ENCODE measurements at regions not wholly inside any gene's neighbourhood (a gene's known extent, or its start where the extent isn't known, plus 50 kb on each side); places are given as distances from the start of the nearest gene placed in this dataset.
"Not testable (repeated sequence)": the region's sequence is repeated elsewhere in the genome, so short reads cannot be mapped to it uniquely, and the experiment has no call there.

DNA sequence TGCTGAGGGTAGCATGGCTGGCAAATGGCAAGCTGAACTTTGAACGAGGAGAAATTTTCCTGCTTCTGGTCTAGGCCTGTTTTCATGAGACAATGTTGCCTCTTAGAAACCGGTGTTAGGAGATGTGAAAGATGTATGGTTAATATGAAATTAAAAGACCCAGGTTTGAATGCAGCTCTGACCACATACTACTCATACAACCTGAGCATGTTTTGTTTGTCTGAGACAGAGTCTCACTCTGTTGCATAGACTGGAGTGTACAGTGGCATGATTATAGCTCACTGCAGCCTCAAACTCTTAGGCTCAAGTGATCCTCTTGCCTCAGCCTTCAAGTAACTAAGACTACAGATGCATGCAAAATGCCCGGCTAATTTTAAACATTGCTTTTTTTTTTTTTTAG is 193.4 kb upstream of the FZD8 start:
- Histone ChIP-seq H3K36me3 (ENCODE audit: control insufficient read depth in 2 of 2, insufficient read depth in 2 of 2, low read length in 1 of 2) (no peaks in the 10 kb centered on the region), H3K4me1 (ENCODE audit: control insufficient read depth in 2 of 2, insufficient read depth in 2 of 2, low read length in 1 of 2) (peaks cover 0 to 3% of the 10 kb centered on the region in 2 donors), H3K27ac (ENCODE audit: low read depth in 2 of 2, low read length in 1 of 2) (no peak overlapping the region), H3K27me3 (ENCODE audit: control insufficient read depth in 1 of 2, insufficient read depth in 2 of 2, low read length in 2 of 2) (no peaks in the 10 kb centered on the region), H3K4me3 (ENCODE audit: low read depth in 1 of 2, low read length in 2 of 2) (no peak overlapping the region), H3K9me3 (ENCODE audit: control insufficient read depth in 2 of 2, insufficient read depth in 1 of 2, low read depth in 1 of 2, low read length in 1 of 2) (no peaks in the 10 kb centered on the region)
- WGBS, 2 donors: 76 to 80% methylated on average over 3 of the region's 3 CpGs

- Histone ChIP-seq H3K27ac (ENCODE audit: low read depth in 2 of 2, low read length in 1 of 2) (no peak overlapping the region), H3K4me1 (ENCODE audit: control insufficient read depth in 2 of 2, insufficient read depth in 2 of 2, low read length in 1 of 2) (peaks cover 0 to 3% of the 10 kb centered on the region in 2 donors), H3K27me3 (ENCODE audit: control insufficient read depth in 1 of 2, insufficient read depth in 2 of 2, low read length in 2 of 2) (no peaks in the 10 kb centered on the region), H3K9me3 (ENCODE audit: control insufficient read depth in 2 of 2, insufficient read depth in 1 of 2, low read depth in 1 of 2, low read length in 1 of 2) (no peaks in the 10 kb centered on the region), H3K4me3 (ENCODE audit: low read depth in 1 of 2, low read length in 2 of 2) (no peak overlapping the region), H3K36me3 (ENCODE audit: control insufficient read depth in 2 of 2, insufficient read depth in 2 of 2, low read length in 1 of 2) (no peaks in the 10 kb centered on the region)
- WGBS, 2 donors: 60 to 86% methylated on average over 10 of the region's 10 CpGs
Observed at GRCh38 chr10:35834877-35835494, 192.9 kb upstream of the FZD8 start.

DNA sequence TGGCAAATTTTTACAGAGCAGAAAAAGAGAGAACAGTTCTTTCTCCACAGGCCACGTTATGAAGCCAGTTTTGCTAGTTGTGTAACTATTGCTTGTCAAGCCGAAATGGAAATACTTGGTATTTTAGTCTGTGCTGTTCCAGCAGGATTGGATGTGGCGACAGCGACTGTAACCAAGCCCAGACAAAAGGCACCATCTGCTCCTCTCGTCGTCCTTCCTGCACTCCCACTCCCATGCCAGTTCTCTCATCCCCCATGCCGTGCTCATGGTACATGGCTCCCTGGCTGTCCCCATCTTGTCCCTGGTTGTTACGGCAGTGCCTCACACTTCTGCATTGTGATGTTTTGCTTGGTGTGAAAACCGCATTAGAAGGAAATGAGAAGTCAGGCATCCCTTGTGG is 185.7 kb upstream of the FZD8 start:
- no peak overlapping the region for H3K27ac ChIP-seq (ENCODE audit: low read depth in 2 of 2, low read length in 1 of 2)
- no peak overlapping the region for H3K4me3 ChIP-seq (ENCODE audit: low read depth in 1 of 2, low read length in 2 of 2)
- no peaks in the 10 kb centered on the region for H3K4me1 ChIP-seq (ENCODE audit: control insufficient read depth in 2 of 2, insufficient read depth in 2 of 2, low read length in 1 of 2)
- WGBS, 2 donors: 84 to 89% methylated on average over 9 of the region's 9 CpGs
- H3K9me3 ChIP-seq (ENCODE audit: control insufficient read depth in 2 of 2, insufficient read depth in 1 of 2, low read depth in 1 of 2, low read length in 1 of 2): no peaks in the 10 kb centered on the region
- no peaks in the 10 kb centered on the region for H3K36me3 ChIP-seq (ENCODE audit: control insufficient read depth in 2 of 2, insufficient read depth in 2 of 2, low read length in 1 of 2)
- H3K27me3 ChIP-seq (ENCODE audit: control insufficient read depth in 1 of 2, insufficient read depth in 2 of 2, low read length in 2 of 2): no peaks in the 10 kb centered on the region

GRCh38 chr10:35824704-35825103 is 182.6 kb upstream of the FZD8 start:
- Histone ChIP-seq H3K4me3 (ENCODE audit: low read depth in 1 of 2, low read length in 2 of 2) (no peak overlapping the region), H3K4me1 (ENCODE audit: control insufficient read depth in 2 of 2, insufficient read depth in 2 of 2, low read length in 1 of 2) (no peaks in the 10 kb centered on the region), H3K36me3 (ENCODE audit: control insufficient read depth in 2 of 2, insufficient read depth in 2 of 2, low read length in 1 of 2) (no peaks in the 10 kb centered on the region), H3K27ac (ENCODE audit: low read depth in 2 of 2, low read length in 1 of 2) (no peak overlapping the region), H3K27me3 (ENCODE audit: control insufficient read depth in 1 of 2, insufficient read depth in 2 of 2, low read length in 2 of 2) (no peaks in the 10 kb centered on the region), H3K9me3 (ENCODE audit: control insufficient read depth in 2 of 2, insufficient read depth in 1 of 2, low read depth in 1 of 2, low read length in 1 of 2) (no peaks in the 10 kb centered on the region)
- WGBS, 2 donors: 60 to 79% methylated on average over 3 of the region's 3 CpGs

DNA sequence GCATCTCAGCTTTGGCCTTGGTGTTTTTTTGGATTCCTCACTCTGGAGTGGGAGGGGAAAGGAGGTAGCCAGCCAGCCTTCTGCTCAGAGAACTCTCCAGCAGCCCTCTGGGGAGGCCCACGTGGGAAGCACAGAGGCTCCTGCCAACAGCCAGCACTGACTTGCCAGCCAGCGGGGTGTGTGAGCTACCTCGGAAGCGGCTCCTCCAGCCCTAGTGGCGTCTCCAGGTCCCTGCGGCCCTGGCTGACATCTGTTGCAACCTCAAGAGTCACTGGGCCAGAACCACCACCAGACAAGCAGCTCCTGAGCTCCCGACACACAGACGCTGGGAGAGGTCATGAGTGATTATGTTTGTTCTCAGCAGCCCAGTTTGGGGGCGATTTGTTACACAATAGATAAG is 180.2 kb upstream of the FZD8 start:
- WGBS, 2 donors: 25 to 42% methylated on average over 9 of the region's 9 CpGs
- H3K27ac ChIP-seq (ENCODE audit: low read depth in 2 of 2, low read length in 1 of 2): no peak overlapping the region
- H3K36me3 ChIP-seq (ENCODE audit: control insufficient read depth in 2 of 2, insufficient read depth in 2 of 2, low read length in 1 of 2): no peaks in the 10 kb centered on the region
- no peaks in the 10 kb centered on the region for H3K4me1 ChIP-seq (ENCODE audit: control insufficient read depth in 2 of 2, insufficient read depth in 2 of 2, low read length in 1 of 2)
- no peaks in the 10 kb centered on the region for H3K9me3 ChIP-seq (ENCODE audit: control insufficient read depth in 2 of 2, insufficient read depth in 1 of 2, low read depth in 1 of 2, low read length in 1 of 2)
- H3K4me3 ChIP-seq (ENCODE audit: low read depth in 1 of 2, low read length in 2 of 2): no peak overlapping the region
- H3K27me3 ChIP-seq (ENCODE audit: control insufficient read depth in 1 of 2, insufficient read depth in 2 of 2, low read length in 2 of 2): no peaks in the 10 kb centered on the region

DNA sequence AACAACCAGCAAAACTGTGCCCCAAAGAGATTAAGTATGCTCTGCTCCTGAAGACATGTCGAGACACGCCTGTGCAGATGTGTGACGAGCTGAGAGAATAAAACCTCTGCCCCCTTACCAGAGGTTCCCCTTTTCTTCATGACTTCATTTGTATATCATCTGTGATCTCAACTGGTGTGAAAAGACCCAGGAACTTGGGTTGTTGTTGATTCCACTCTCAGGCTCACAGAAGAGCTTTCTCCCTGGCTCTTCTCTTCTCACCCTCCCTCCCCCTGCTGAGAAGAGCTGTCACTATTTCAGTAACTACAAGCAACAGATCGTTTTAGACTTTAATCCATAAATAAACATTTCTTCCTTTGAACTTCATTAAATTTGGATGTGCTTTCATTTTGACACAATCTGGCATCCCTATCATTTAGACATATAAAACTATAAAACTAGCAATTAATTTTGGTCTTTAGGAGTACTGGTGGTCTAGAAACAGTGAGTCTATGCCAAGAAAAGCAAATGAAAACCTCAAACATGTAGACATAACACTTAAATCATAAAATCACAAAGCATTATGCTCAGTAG is 179.3 kb upstream of the FZD8 start:
- H3K27me3 ChIP-seq (ENCODE audit: control insufficient read depth in 1 of 2, insufficient read depth in 2 of 2, low read length in 2 of 2): no peaks in the 10 kb centered on the region
- no peak overlapping the region for H3K27ac ChIP-seq (ENCODE audit: low read depth in 2 of 2, low read length in 1 of 2)
- H3K4me1 ChIP-seq (ENCODE audit: control insufficient read depth in 2 of 2, insufficient read depth in 2 of 2, low read length in 1 of 2): no peaks in the 10 kb centered on the region
- WGBS, 2 donors: 40 to 42% methylated on average over 4 of the region's 4 CpGs
- no peaks in the 10 kb centered on the region for H3K36me3 ChIP-seq (ENCODE audit: control insufficient read depth in 2 of 2, insufficient read depth in 2 of 2, low read length in 1 of 2)
- H3K9me3 ChIP-seq (ENCODE audit: control insufficient read depth in 2 of 2, insufficient read depth in 1 of 2, low read depth in 1 of 2, low read length in 1 of 2): no peaks in the 10 kb centered on the region
- H3K4me3 ChIP-seq (ENCODE audit: low read depth in 1 of 2, low read length in 2 of 2): no peak overlapping the region

DNA sequence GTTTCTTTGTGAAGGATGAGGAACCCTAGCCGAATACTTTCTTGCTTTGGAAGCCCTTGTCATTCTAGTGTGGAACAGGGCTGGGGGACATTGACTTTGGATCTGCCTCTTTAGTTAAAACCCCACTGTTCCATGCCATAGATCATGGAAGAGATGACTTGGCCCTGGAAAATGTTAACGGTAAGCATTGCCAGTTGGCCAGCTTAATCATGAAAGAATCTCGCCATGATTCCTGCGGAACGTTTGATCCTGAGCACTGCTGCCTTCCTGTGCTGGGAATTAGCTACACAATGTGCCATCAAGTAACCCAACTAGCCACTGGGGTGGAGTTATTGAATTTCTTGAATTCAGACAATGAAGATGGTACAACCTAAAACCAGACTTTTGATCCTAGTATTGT is 177.6 kb upstream of the FZD8 start:
- no peaks in the 10 kb centered on the region for H3K27me3 ChIP-seq (ENCODE audit: control insufficient read depth in 1 of 2, insufficient read depth in 2 of 2, low read length in 2 of 2)
- H3K36me3 ChIP-seq (ENCODE audit: control insufficient read depth in 2 of 2, insufficient read depth in 2 of 2, low read length in 1 of 2): no peaks in the 10 kb centered on the region
- 48 to 85% methylated on average over 5 of the region's 5 CpGs for WGBS, 2 donors
- H3K4me1 ChIP-seq (ENCODE audit: control insufficient read depth in 2 of 2, insufficient read depth in 2 of 2, low read length in 1 of 2): no peaks in the 10 kb centered on the region
- H3K4me3 ChIP-seq (ENCODE audit: low read depth in 1 of 2, low read length in 2 of 2): no peak overlapping the region
- no peaks in the 10 kb centered on the region for H3K9me3 ChIP-seq (ENCODE audit: control insufficient read depth in 2 of 2, insufficient read depth in 1 of 2, low read depth in 1 of 2, low read length in 1 of 2)
- H3K27ac ChIP-seq (ENCODE audit: low read depth in 2 of 2, low read length in 1 of 2): no peak overlapping the region

DNA sequence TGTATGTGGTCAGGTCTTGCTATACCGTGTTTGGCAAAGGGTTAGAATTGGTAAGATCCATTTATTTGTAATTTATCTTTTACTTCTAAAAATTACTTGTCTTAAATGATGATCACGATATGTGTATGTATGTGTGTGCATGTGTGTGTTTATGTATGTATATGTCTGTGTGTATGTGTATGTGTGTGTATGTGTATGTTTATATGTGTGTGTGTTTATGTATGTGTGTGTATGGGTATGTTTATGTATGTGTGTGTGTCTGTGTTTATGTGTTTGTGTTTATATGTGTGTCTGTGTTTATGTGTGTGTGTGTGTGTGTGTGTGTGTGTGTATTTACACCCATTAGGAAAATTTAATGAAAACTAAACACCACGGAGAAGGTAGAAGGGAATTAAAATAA is 176.9 kb upstream of the FZD8 start:
- Histone ChIP-seq H3K27ac (ENCODE audit: low read depth in 2 of 2, low read length in 1 of 2) (no peak overlapping the region), H3K36me3 (ENCODE audit: control insufficient read depth in 2 of 2, insufficient read depth in 2 of 2, low read length in 1 of 2) (no peaks in the 10 kb centered on the region), H3K27me3 (ENCODE audit: control insufficient read depth in 1 of 2, insufficient read depth in 2 of 2, low read length in 2 of 2) (no peaks in the 10 kb centered on the region), H3K9me3 (ENCODE audit: control insufficient read depth in 2 of 2, insufficient read depth in 1 of 2, low read depth in 1 of 2, low read length in 1 of 2) (no peaks in the 10 kb centered on the region), H3K4me1 (ENCODE audit: control insufficient read depth in 2 of 2, insufficient read depth in 2 of 2, low read length in 1 of 2) (no peaks in the 10 kb centered on the region), H3K4me3 (ENCODE audit: low read depth in 1 of 2, low read length in 2 of 2) (no peak overlapping the region)
- WGBS, 2 donors: 84 to 91% methylated on average over 3 of the region's 3 CpGs

GRCh38 chr10:35817109-35817508 is 175.0 kb upstream of the FZD8 start:
- H3K4me3 ChIP-seq (ENCODE audit: low read depth in 1 of 2, low read length in 2 of 2); H3K27me3 ChIP-seq (ENCODE audit: control insufficient read depth in 1 of 2, insufficient read depth in 2 of 2, low read length in 2 of 2); H3K9me3 ChIP-seq (ENCODE audit: control insufficient read depth in 2 of 2, insufficient read depth in 1 of 2, low read depth in 1 of 2, low read length in 1 of 2); H3K36me3 ChIP-seq (ENCODE audit: control insufficient read depth in 2 of 2, insufficient read depth in 2 of 2, low read length in 1 of 2); H3K4me1 ChIP-seq (ENCODE audit: control insufficient read depth in 2 of 2, insufficient read depth in 2 of 2, low read length in 1 of 2); H3K27ac ChIP-seq (ENCODE audit: low read depth in 2 of 2, low read length in 1 of 2): not testable (repeated sequence)
- whole genome bisulfite sequencing, 2 donors: 88 to 95% methylated on average over 3 of the region's 5 CpGs

- Histone ChIP-seq H3K27me3 (ENCODE audit: control insufficient read depth in 1 of 2, insufficient read depth in 2 of 2, low read length in 2 of 2) (no peaks in the 10 kb centered on the region), H3K4me3 (ENCODE audit: low read depth in 1 of 2, low read length in 2 of 2) (no peak overlapping the region), H3K27ac (ENCODE audit: low read depth in 2 of 2, low read length in 1 of 2) (no peak overlapping the region), H3K9me3 (ENCODE audit: control insufficient read depth in 2 of 2, insufficient read depth in 1 of 2, low read depth in 1 of 2, low read length in 1 of 2) (peaks cover 0 to 4% of the 10 kb centered on the region in 2 donors), H3K4me1 (ENCODE audit: control insufficient read depth in 2 of 2, insufficient read depth in 2 of 2, low read length in 1 of 2) (no peaks in the 10 kb centered on the region), H3K36me3 (ENCODE audit: control insufficient read depth in 2 of 2, insufficient read depth in 2 of 2, low read length in 1 of 2) (no peaks in the 10 kb centered on the region)
- WGBS, 2 donors: 76 to 83% methylated on average over 4 of the region's 4 CpGs
Observed at GRCh38 chr10:35813219-35813618, 171.1 kb upstream of the FZD8 start.
